C4-2B (cell line): ENCODE measurements at regions not wholly inside any gene's neighbourhood (a gene's known extent, or its start where the extent isn't known, plus 50 kb on each side); places are given as distances from the start of the nearest gene placed in this dataset.

ENCODE experiments used
- H3K27ac ChIP-seq: fragments of 450-650 bp; 2 replicates; pipeline ENCODE4 v1.5.1; 2017
- ZFX ChIP-seq: fragments of 450-650 bp; IDR thresholded peaks from 2 replicates; pipeline ENCODE4 v1.6.1; 2017
- TF ChIP-seq, protein P1 (sequence below): fragments of 450-650 bp; conservative IDR thresholded peaks from 2 replicates; pipeline ENCODE4 v1.5.1; 2017; ENCODE audit warnings: mild to moderate bottlenecking

DNA sequence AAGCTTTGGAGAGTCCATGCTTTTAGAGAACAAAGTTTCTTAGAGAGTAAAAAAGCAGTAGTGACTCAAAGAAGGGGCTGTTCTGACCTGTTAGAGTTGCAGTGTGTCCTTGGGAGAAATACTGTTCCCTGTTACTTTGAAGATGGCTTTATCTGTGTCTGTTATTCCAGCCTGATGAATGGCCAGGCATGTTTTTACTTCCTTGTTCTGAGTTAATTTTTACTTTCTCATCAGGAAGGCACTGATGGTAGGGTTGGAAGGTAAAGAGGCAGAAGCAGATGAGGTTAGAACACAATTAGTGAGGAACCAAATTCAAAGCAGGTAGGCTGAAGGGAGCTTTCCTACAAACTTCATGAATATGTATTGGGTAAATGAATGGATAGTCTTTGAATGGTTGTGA, 138.5 kb upstream of the PRKCQ start:
- no peak overlapping the region for H3K27ac ChIP-seq
- TF ChIP-seq ZFX = no peak
- TF ChIP-seq, protein P1, sequence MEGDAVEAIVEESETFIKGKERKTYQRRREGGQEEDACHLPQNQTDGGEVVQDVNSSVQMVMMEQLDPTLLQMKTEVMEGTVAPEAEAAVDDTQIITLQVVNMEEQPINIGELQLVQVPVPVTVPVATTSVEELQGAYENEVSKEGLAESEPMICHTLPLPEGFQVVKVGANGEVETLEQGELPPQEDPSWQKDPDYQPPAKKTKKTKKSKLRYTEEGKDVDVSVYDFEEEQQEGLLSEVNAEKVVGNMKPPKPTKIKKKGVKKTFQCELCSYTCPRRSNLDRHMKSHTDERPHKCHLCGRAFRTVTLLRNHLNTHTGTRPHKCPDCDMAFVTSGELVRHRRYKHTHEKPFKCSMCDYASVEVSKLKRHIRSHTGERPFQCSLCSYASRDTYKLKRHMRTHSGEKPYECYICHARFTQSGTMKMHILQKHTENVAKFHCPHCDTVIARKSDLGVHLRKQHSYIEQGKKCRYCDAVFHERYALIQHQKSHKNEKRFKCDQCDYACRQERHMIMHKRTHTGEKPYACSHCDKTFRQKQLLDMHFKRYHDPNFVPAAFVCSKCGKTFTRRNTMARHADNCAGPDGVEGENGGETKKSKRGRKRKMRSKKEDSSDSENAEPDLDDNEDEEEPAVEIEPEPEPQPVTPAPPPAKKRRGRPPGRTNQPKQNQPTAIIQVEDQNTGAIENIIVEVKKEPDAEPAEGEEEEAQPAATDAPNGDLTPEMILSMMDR = no peak

DNA sequence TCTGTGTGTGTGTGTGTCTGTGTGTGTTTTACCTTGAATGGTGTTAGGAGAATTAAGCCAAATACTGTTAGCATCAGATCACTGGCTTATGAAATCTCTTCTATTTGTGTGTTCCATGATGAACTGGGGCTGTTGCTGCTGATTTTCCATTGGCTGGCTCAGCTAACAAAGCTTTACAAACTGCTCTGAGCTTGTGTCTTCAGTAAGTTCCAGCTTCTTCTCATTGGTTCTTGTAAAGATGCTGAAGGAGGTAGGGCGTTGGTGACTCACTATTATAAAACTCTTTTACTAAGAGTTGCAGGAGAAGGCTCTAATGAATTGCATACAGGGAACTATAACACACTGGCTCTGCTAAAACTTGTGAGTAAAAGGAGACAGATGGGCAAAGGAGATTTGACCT, 136.4 kb upstream of the PRKCQ start:
- TF ChIP-seq ZFX = no peak
- TF ChIP-seq, protein P1 = no peak
- H3K27ac ChIP-seq = no peak overlapping the region

DNA sequence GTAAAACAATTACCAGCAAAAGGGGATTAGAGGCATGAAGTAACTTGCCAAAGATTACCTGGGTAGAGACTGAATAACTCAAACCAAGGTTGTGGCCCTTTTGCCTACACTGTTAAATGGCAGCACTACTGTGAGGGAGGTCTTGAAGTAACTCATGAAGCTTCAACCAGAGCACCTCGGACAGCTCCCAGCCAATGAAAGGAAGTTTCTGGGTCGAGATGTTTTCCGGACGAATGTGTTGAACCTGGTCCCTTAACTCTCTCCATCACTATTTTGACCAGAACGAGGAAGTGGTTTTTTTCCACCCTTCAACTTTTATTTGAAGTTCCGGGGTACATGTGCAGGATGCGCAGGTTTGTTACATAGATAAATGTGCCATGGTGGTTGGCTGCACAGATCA, 133.6 kb upstream of the PRKCQ start:
- TF ChIP-seq ZFX = no peak
- TF ChIP-seq, protein P1 = no peak
- H3K27ac ChIP-seq = no peak overlapping the region

DNA sequence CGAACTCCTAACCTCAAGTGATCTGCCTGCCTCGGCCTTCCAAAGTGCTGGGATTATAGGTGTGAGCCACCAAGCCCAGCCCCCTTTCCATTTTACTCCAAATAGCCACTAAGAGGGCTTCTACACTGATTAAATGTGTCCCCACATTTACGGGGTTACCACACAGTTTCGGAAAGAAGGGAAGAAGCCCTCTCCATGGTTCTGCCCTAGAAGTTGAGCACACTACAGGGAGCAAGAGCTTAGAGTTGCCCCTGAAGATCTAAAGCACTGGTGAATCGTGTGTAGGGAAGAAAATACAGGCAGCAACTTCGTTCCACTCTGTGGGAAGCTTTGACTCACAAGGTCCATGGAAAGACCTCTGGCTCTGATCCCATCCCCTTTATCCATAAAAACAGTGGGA, 133.0 kb upstream of the PRKCQ start:
- H3K27ac ChIP-seq = no peak overlapping the region
- TF ChIP-seq ZFX = no peak
- TF ChIP-seq, protein P1 = no peak

DNA sequence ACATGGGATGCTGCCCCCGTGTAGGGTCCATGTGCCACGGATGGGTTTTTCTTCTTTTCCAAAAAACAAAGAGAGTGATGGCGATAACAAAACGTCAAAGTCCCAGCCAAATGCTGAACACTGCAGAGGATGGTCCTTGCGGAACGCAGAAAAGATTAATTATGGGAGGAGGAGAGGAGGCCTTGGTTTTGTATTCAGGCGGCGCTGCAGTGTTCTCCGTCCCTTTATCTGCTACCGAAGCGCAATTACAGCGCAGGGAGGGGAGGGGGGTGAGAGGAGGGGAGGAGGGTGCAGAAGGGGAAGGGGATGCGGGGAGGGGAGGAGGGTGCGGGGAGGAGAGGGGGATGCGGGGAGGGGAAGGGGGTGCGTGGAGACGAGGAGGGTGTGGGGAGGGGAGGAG, 131.8 kb upstream of the PRKCQ start:
- TF ChIP-seq ZFX = no peak
- TF ChIP-seq, protein P1 = no peak
- no peak overlapping the region for H3K27ac ChIP-seq

DNA sequence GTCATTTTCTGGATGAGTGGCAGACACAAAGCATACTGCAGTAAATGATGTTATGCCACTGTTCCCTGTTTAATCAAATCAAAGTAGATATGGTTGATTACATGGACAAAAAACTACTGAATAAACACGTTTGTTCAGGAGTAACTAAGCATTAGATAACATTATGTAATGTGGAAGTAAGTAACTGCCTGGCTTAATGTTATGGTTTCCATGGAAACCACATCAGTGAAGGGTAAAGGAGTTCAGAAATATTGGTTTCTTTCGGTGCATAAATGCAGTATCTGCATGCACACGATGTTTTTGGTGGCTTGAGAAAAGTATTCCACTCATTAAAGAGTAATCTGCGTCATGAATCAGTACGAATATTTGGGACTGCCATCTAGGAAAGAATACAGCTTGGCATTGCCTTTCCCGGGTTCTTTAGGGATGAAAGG, 131.3 kb upstream of the PRKCQ start:
- no peak for TF ChIP-seq ZFX
- TF ChIP-seq, protein P1 = no peak
- no peak overlapping the region for H3K27ac ChIP-seq

DNA sequence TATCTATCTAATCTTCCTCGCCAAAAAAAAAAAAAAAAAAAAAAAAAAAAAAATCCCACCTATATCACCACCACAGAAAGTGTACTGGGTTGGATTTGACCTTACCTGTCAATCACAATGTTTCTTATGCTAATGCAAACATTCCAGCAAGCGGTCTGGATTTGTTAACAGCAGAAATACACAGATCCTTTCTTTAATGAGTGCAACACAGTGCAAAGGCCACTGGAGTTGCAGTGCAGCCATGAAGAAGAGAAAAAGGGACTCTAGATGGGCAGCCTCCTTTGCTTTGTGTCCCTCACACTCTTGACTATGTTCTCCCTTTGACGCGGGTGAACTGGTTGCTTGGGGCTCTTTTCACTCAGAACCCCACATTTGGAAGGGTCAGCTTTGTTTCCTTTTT, 127.3 kb upstream of the PRKCQ start:
- TF ChIP-seq, protein P1 = no peak
- TF ChIP-seq ZFX = no peak
- H3K27ac ChIP-seq = no peak overlapping the region
